ENCODE measurements at regions not wholly inside any gene's neighbourhood (a gene's known extent, or its start where the extent isn't known, plus 50 kb on each side); places are given as distances from the start of the nearest gene placed in this dataset.

GRCh38 chrX:10048707-10049106 lies 81.5 kb downstream of the CLDN34 start (continued):
- TF ChIP-seq ZNF280B (CRISPR knock-in tag; IDR thresholded peaks at IDR 0.05; ENCODE audit: borderline replicate concordance) (no peak), ZBTB37 (CRISPR knock-in tag; IDR thresholded peaks at IDR 0.05) (no peak)

GRCh38 chrX:10049236-10049635 lies 82.1 kb downstream of the CLDN34 start:
- Histone ChIP-seq H3K36me3 (replicated peaks in 1 of 2; ENCODE audit: control insufficient read depth in 1 of 2, insufficient read depth in 2 of 2, low read length in 2 of 2) (no peaks in the 10 kb centered on the region), H3K4me1 (ENCODE audit: insufficient read depth, low read length) (no peaks in the 10 kb centered on the region), H3K27me3 (ENCODE audit: control insufficient read depth in 1 of 2, insufficient read depth in 2 of 2, low read length in 2 of 2) (no peaks in the 10 kb centered on the region), H4K20me1 (ENCODE audit: insufficient read depth, low read length) (no peaks in the 10 kb centered on the region), H3K27ac (ENCODE audit: extremely low read length, insufficient read depth, low read length) (no peak overlapping the region), H3K9ac (ENCODE audit: insufficient read depth, low read depth, low read length) (no peak overlapping the region), H3K4me2 (ENCODE audit: low read depth, low read length) (no peak overlapping the region), H3K9me3 (ENCODE audit: low read length) (no peaks in the 10 kb centered on the region), H3K4me3 (replicated peaks in 1 of 3; ENCODE audit: insufficient read depth in 1 of 3, low read depth in 2 of 3, low read length in 3 of 3) (no peak overlapping the region), H3K79me2 (ENCODE audit: insufficient read depth, low read length) (no peaks in the 10 kb centered on the region), H2AFZ (ENCODE audit: low read length) (no peak overlapping the region)
- intact Hi-C loops (cut with micrococcal nuclease; ENCODE audit: unreplicated experiment) (no loop called here), in situ Hi-C loops (cut with HindIII; ENCODE audit: extremely low pct_ligation_motif_present, low pct_unique_long_range_greater_than_20kb) (no loop called here)
- WGBS (ENCODE audit: low lambda C conversion rate), result 88% methylated on average over 3 of the region's 3 CpGs
- no TSS peak for BruUV-seq (replicated peaks)
- ChIA-PET POLR2A (no interaction called here), CTCF (ENCODE audit: low intra/inter-chr PET ratio, low total read pairs) (no interaction called here)
- FAIRE-seq, result no peak
- DNase-seq (ENCODE audit: low spot score), result no peak
- TF ChIP-seq HOXA7 (CRISPR knock-in tag; IDR thresholded peaks at IDR 0.05) (no peak), MATR3 (CRISPR knock-in tag; IDR thresholded peaks at IDR 0.05) (no peak), NFE2L2 (IDR thresholded peaks at IDR 0.05; ENCODE audit: low read length) (no peak), ZNF343 (CRISPR knock-in tag; IDR thresholded peaks at IDR 0.05) (no peak), CEBPZ (IDR thresholded peaks at IDR 0.05; ENCODE audit: low read length) (no peak), ZC3H4 (CRISPR knock-in tag; IDR thresholded peaks at IDR 0.05; ENCODE audit: borderline replicate concordance) (no peak), ZNF331 (CRISPR knock-in tag; IDR thresholded peaks at IDR 0.05) (no peak), ZNF207 (IDR thresholded peaks at IDR 0.05; ENCODE audit: borderline replicate concordance) (no peak), KDM5B (CRISPR knock-in tag; IDR thresholded peaks at IDR 0.05; ENCODE audit: borderline replicate concordance) (no peak), ZSCAN25 (CRISPR knock-in tag; IDR thresholded peaks at IDR 0.05) (no peak), BCL6 (CRISPR knock-in tag; IDR thresholded peaks at IDR 0.05) (no peak), SMARCC2 (IDR thresholded peaks at IDR 0.05) (no peak)
- no peak for ATAC-seq
